Cardiac fibroblast (primary cell): ENCODE measurements at regions not wholly inside any gene's neighbourhood (a gene's known extent, or its start where the extent isn't known, plus 50 kb on each side); places are given as distances from the start of the nearest gene placed in this dataset.

Experiments
- DNase-seq, 2 donors: peaks; one replicate each; pipeline versions ENCODE4 v3.0.0 to v3.0.0-alpha.2; 2010; ENCODE audit warnings: low read depth in 2 of 2
- H3K4me3 ChIP-seq, 2 donors: replicated peaks in 1 of 2; 1 replicate in 1 of 2; 2 replicates in 1 of 2; pipeline ENCODE4 v1.5.1; 2011; ENCODE audit warnings: low read depth in 2 of 2, low read length in 2 of 2, mild to moderate bottlenecking in 2 of 2, moderate library complexity in 1 of 2
- TF ChIP-seq, protein P1 (sequence below): IDR thresholded peaks from one replicate; pipeline ENCODE4 v1.5.1; 2011; ENCODE audit warnings: low read depth, mild to moderate bottlenecking, low read length, inconsistent platforms

DNA sequence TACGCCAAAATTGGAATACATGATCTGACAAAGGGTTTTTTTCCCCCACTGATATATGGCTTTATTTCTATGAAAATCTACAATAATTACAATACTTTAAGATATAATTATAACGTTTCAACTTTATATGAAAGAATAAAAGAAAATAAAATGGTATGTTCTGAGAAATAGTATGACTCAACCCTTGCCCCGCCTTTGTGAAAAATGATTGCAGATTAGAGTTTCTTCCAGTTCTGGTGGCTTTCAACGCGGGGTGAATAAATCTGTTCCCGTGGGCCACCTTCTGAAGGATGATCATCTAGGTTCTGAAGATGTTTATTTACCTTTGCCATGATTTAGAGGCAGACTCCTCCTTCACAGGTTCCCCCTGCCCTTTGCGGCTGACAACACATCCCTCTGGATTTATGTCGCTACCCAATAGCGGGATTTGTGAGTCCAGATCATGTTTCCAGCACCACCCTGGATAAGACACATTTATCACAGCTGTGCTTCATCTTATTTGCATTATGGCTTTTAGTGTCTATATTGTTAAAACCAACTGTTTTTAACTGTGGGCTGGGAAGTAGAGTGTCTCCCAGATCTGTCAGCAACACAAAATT, 607.0 kb upstream of the KIRREL3 start:
- TF ChIP-seq, protein P1, sequence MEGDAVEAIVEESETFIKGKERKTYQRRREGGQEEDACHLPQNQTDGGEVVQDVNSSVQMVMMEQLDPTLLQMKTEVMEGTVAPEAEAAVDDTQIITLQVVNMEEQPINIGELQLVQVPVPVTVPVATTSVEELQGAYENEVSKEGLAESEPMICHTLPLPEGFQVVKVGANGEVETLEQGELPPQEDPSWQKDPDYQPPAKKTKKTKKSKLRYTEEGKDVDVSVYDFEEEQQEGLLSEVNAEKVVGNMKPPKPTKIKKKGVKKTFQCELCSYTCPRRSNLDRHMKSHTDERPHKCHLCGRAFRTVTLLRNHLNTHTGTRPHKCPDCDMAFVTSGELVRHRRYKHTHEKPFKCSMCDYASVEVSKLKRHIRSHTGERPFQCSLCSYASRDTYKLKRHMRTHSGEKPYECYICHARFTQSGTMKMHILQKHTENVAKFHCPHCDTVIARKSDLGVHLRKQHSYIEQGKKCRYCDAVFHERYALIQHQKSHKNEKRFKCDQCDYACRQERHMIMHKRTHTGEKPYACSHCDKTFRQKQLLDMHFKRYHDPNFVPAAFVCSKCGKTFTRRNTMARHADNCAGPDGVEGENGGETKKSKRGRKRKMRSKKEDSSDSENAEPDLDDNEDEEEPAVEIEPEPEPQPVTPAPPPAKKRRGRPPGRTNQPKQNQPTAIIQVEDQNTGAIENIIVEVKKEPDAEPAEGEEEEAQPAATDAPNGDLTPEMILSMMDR = no peak
- no peak overlapping the region for H3K4me3 ChIP-seq
- no peak for DNase-seq

DNA sequence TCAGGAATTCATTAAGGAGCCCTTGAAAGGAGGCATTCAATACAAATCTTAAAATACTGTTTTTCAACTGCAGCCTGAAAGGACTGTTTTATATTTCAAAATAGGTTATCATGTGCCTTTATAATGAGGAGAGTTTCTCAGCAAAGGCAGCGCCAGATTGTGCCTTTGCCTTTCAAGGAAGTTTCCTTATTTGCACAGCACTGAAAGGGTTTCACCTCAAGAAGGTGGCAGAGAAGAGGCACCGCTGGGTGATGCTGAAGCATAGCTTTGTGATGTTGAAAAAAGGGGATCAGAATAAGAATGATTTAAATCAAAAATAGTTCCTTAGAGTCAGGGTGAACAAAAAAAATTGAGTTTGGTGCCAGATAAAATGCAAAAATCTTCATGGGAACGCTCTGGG, 601.0 kb upstream of the KIRREL3 start:
- H3K4me3 ChIP-seq = no peak overlapping the region
- no peak for DNase-seq
- TF ChIP-seq, protein P1 = no peak

DNA sequence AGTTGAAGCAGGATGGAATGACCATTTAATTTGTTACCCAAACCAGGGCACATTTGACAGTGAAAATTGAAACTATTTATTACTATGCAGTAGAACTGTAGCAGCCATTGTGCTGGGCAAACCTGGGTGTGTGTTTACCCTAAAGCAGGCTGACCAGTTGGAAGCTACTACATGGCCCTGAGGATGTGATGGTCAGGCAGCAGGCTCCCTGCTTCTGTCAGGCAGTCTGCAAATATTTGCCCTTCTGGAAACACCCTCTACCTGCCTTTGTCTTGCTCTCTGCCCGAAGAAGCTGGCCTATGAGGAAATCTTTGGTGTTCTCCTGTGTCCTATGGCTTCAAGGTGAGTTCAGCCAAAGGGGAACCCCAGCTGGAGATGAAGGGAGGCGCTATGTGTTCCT, 600.1 kb upstream of the KIRREL3 start:
- DNase-seq = no peak
- TF ChIP-seq, protein P1 = no peak
- no peak overlapping the region for H3K4me3 ChIP-seq

DNA sequence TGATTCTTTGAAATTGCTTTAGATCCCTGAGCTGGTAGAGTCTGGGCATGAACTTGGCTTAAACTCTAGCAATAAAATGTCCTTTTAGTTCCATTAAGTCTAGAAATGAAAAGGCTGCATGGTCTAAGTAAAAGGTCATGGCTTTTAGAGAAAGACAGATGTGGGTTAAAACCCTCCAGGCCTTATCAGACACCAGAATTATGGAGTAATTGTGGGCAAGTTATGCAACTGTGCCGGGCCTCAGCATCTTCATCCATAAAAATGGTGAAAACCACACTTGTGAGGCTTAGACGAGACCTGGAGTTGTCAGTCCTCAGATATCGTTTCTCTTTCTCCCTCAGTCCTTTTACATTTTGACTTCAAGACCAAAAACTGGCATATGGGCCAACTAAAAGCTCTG, 597.9 kb upstream of the KIRREL3 start:
- no peak overlapping the region for H3K4me3 ChIP-seq
- no peak for DNase-seq
- TF ChIP-seq, protein P1 = no peak

DNA sequence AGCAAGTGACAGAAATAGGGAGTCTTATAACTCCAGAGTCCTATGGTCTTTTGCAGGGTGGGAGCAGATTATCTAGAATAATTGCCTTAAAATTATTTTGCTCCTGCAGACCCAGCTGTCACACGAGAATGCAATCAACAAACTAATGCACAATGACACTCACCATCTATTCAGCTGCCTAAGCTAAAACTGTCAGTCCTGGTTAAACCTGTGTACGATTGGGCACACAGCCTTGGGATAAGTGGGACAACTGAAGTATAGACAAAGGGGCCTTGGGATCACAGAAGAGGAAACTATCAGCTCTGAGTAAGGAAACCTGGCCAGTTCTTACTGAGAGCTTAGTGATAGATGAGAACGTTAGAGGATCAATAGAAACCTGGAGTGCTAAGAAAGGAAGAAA, 595.9 kb upstream of the KIRREL3 start:
- H3K4me3 ChIP-seq = no peak overlapping the region
- no peak for DNase-seq
- TF ChIP-seq, protein P1 = no peak

DNA sequence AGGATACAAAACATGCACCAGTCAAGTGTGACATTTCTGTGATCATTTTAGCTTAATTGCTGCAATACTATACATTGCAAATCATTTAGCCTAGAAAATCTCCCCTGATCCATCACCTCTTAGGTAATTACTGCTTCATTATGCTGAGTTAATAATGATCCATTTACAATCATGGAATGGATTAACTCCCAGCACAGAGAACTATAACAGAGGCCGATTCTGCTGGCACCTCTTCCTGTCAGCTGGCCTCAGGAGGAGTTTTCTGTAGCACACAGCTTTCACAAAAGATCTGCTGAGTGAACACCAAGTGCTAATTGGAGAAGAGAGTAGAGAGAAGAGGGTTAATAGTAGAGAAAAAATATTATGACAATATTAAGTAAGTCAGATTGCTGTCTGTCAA, 591.8 kb upstream of the KIRREL3 start:
- TF ChIP-seq, protein P1 = no peak
- no peak overlapping the region for H3K4me3 ChIP-seq

DNA sequence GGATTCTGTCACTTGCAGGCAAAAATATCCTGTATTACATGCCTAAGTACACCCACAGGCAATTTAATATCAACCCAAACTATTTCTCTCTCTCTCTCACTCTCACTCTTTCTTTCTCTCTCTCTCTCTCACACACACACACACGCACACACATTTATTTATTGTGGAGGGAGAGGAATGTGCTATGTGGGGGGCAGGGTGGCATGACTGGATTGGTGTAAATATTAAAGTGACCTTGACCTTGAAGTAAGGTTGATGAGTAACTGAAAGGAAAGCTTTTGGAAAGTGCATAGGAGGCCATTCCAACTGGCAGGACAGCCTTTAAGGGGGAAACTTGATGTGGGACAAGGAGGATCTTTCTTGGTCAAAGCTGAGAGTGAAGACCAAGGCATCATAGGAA, 589.7 kb upstream of the KIRREL3 start:
- TF ChIP-seq, protein P1 = no peak
- no peak for DNase-seq
- no peak overlapping the region for H3K4me3 ChIP-seq

More for the DNA sequence above, 591.8 kb upstream of the KIRREL3 start:
- no peak for DNase-seq
